Upper lobe of right lung (tissue), 1 donor: ENCODE measurements at regions not wholly inside any gene's neighbourhood (a gene's known extent, or its start where the extent isn't known, plus 50 kb on each side); places are given as distances from the start of the nearest gene placed in this dataset.
A peak's percentile ranks its signal among the peaks of the same experiment; 100 is the strongest.
"Not testable (repeated sequence)": the region's sequence is repeated elsewhere in the genome, so short reads cannot be mapped to it uniquely, and the experiment has no call there.

Experiments
- ATAC-seq: fragments of 200-7000 bp; cut with Tn5 transposase; one replicate; pipeline ENCODE4 v1.9.1; 2020; ENCODE audit warnings: mild to moderate bottlenecking, moderate library complexity
- DNase-seq: peaks from one replicate; pipeline ENCODE4 v3.0.0-alpha.2; 2020
- H3K27ac ChIP-seq: fragments of 200-600 bp; one replicate; pipeline ENCODE4 v1.8.0; 2022
- H3K27me3 ChIP-seq: fragments of 200-600 bp; one replicate; pipeline ENCODE4 v1.8.0; 2022; ENCODE audit warnings: mild to moderate bottlenecking
- H3K36me3 ChIP-seq: fragments of 200-600 bp; one replicate; pipeline ENCODE4 v1.8.0; 2022
- H3K4me1 ChIP-seq: fragments of 200-600 bp; one replicate; pipeline ENCODE4 v1.8.0; 2022
- H3K4me3 ChIP-seq: fragments of 200-600 bp; one replicate; pipeline ENCODE4 v1.8.0; 2022; ENCODE audit warnings: mild to moderate bottlenecking
- H3K9me3 ChIP-seq: fragments of 200-600 bp; one replicate; pipeline ENCODE4 v1.8.0; 2022
- intact Hi-C: fragments of 100-400 bp; cut with DNase I; formaldehyde crosslinking; loops from one replicate; pipeline ENCODE4 v1.11.0; 2022
- TF ChIP-seq, protein P1 (sequence below): fragments of 200-600 bp; IDR thresholded peaks from one replicate; pipeline ENCODE4 v1.8.0; 2022; ENCODE audit warnings: antibody characterized with exemption
- donor health status: DM: no; HTN: yes; CAD: no; lungs with severe emphysema.

GRCh38 chr7:116365797-116366196 is 133.7 kb upstream of the CAV2 start:
- intact Hi-C loops = no loop called here
- no peak for DNase-seq
- Histone ChIP-seq H3K9me3 (no peaks in the 10 kb centered on the region), H3K4me3 (no peak overlapping the region), H3K36me3 (no peaks in the 10 kb centered on the region), H3K27me3 (no peaks in the 10 kb centered on the region), H3K4me1 (no peaks in the 10 kb centered on the region), H3K27ac (no peak overlapping the region)
- ATAC-seq = no peak
- TF ChIP-seq, protein P1, sequence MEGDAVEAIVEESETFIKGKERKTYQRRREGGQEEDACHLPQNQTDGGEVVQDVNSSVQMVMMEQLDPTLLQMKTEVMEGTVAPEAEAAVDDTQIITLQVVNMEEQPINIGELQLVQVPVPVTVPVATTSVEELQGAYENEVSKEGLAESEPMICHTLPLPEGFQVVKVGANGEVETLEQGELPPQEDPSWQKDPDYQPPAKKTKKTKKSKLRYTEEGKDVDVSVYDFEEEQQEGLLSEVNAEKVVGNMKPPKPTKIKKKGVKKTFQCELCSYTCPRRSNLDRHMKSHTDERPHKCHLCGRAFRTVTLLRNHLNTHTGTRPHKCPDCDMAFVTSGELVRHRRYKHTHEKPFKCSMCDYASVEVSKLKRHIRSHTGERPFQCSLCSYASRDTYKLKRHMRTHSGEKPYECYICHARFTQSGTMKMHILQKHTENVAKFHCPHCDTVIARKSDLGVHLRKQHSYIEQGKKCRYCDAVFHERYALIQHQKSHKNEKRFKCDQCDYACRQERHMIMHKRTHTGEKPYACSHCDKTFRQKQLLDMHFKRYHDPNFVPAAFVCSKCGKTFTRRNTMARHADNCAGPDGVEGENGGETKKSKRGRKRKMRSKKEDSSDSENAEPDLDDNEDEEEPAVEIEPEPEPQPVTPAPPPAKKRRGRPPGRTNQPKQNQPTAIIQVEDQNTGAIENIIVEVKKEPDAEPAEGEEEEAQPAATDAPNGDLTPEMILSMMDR = no peak

- no peak overlapping the region for H3K4me3 ChIP-seq
- H3K27me3 ChIP-seq = no peaks in the 10 kb centered on the region
- DNase-seq (no peak), ATAC-seq (no peak)
- TF ChIP-seq, protein P1 = no peak
- H3K36me3 ChIP-seq = no peaks in the 10 kb centered on the region
- no peaks in the 10 kb centered on the region for H3K4me1 ChIP-seq
- no peaks in the 10 kb centered on the region for H3K9me3 ChIP-seq
- no peak overlapping the region for H3K27ac ChIP-seq
- intact Hi-C loops = no loop called here
These were observed 132.2 kb upstream of the CAV2 start for GRCh38 chr7:116367171-116367813.

- Histone ChIP-seq H3K27me3 (no peaks in the 10 kb centered on the region), H3K4me3 (no peak overlapping the region), H3K4me1 (no peaks in the 10 kb centered on the region), H3K27ac (no peak overlapping the region), H3K36me3 (no peaks in the 10 kb centered on the region), H3K9me3 (no peaks in the 10 kb centered on the region)
- ATAC-seq = no peak
- TF ChIP-seq, protein P1 = no peak
- intact Hi-C loops = no loop called here
- DNase-seq = no peak
These were observed 130.6 kb upstream of the CAV2 start for GRCh38 chr7:116368965-116369364.

GRCh38 chr7:116371536-116371935 is 128.0 kb upstream of the CAV2 start:
- ATAC-seq, DNase-seq, H3K27ac ChIP-seq, H3K9me3 ChIP-seq, H3K4me3 ChIP-seq, H3K27me3 ChIP-seq, H3K36me3 ChIP-seq, H3K4me1 ChIP-seq, intact Hi-C loops: not testable (repeated sequence)

DNA sequence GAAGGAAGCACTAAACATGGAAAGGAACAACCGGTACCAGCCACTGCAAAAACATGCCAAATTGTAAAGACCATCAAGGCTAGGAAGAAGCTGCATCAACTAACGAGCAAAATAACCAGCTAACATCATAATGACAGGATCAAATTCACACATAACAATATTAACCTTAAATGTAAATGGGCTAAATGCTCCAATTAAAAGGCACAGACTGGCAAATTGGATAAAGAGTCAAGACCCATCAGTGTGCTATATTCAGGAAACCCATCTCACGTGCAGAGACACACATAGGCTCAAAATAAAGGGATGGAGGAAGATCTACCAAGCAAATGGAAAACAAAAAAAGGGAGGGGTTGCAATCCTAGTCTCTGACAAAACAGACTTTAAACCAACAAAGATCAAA is 126.3 kb upstream of the CAV2 start:
- H3K27me3 ChIP-seq, intact Hi-C loops, ATAC-seq: not testable (repeated sequence)

GRCh38 chr7:116377721-116378120 is 121.8 kb upstream of the CAV2 start:
- ATAC-seq = no peak
- intact Hi-C loops = no loop called here
- Histone ChIP-seq H3K27me3 (no peaks in the 10 kb centered on the region), H3K4me3 (no peak overlapping the region), H3K36me3 (no peaks in the 10 kb centered on the region), H3K9me3 (no peaks in the 10 kb centered on the region), H3K4me1 (peaks cover 6% of the 10 kb centered on the region), H3K27ac (no peak overlapping the region)
- no peak for DNase-seq
- TF ChIP-seq, protein P1 = no peak

More for the DNA sequence above, 126.3 kb upstream of the CAV2 start:
- DNase-seq, H3K4me3 ChIP-seq, H3K27ac ChIP-seq, H3K36me3 ChIP-seq, H3K4me1 ChIP-seq, H3K9me3 ChIP-seq: not testable (repeated sequence)

- intact Hi-C loops = no loop called here
- peaks cover 6% of the 10 kb centered on the region for H3K4me1 ChIP-seq
- H3K27me3 ChIP-seq = no peaks in the 10 kb centered on the region
- TF ChIP-seq, protein P1 = no peak
- H3K27ac ChIP-seq = peak overlapping the region; percentile 26
- ATAC-seq = no peak
- H3K4me3 ChIP-seq = no peak overlapping the region
- H3K9me3 ChIP-seq = no peaks in the 10 kb centered on the region
- DNase-seq = no peak
- H3K36me3 ChIP-seq = no peaks in the 10 kb centered on the region
These were observed 119.5 kb upstream of the CAV2 start for GRCh38 chr7:116380025-116380424.
